ENCODE measurements at regions not wholly inside any gene's neighbourhood (a gene's known extent, or its start where the extent isn't known, plus 50 kb on each side); places are given as distances from the start of the nearest gene placed in this dataset.

DNA sequence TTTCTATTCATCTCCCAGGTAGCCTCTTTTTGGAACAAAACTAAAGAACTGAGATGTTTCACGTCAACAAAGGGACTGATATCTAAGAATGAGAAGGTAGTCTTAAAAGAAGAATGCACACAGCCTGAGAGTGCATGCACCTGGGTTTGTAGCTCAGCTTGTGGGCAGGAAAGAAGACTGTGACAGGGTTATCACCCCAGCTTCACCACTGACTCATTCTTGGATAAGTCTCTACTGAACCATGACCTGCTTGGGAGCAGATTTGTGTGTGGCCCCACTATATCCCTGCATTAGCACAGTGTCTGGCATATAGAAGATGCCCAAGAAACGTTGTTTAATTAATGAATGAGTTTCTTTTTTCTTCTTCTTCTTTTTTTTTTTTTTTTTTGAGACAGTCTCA, 187.5 kb downstream of the GPAM start:
- no peak for FAIRE-seq
- intact Hi-C loops (cut with micrococcal nuclease) = no loop called here

GRCh38 chr10:111998728-111999127, 184.8 kb downstream of the GPAM start:
- Histone ChIP-seq H3K36me3 (ENCODE audit: control insufficient read depth in 2 of 2, extremely low read depth in 1 of 2, insufficient read depth in 2 of 2, low read length in 2 of 2) (no peaks in the 10 kb centered on the region), H3K9me1 (replicated peaks; ENCODE audit: control insufficient read depth, extremely low read depth, insufficient read depth, low read length) (no peaks in the 10 kb centered on the region), H3K79me2 (ENCODE audit: control insufficient read depth, insufficient read depth, low read length) (no peaks in the 10 kb centered on the region), H3K9me3 (replicated peaks; ENCODE audit: control insufficient read depth, insufficient read depth, low read length) (peaks cover 3% of the 10 kb centered on the region), H3K4me3 (replicated peaks in 1 of 3; ENCODE audit: insufficient read depth in 1 of 3, low read depth in 1 of 3, low read length in 3 of 3) (no peak overlapping the region), H3K27ac (ENCODE audit: insufficient read depth, low read depth, low read length) (no peak overlapping the region), H3K4me1 (ENCODE audit: control insufficient read depth, extremely low read depth, insufficient read depth, low read length) (no peaks in the 10 kb centered on the region), H4K20me1 (replicated peaks; ENCODE audit: control insufficient read depth, extremely low read depth, insufficient read depth, low read length) (no peaks in the 10 kb centered on the region), H3K27me3 (ENCODE audit: control insufficient read depth in 2 of 2, insufficient read depth in 2 of 2, low read length in 2 of 2) (no peaks in the 10 kb centered on the region), H3K9ac (replicated peaks; ENCODE audit: extremely low read depth, insufficient read depth, low read length) (no peak overlapping the region), H3K4me2 (ENCODE audit: insufficient read depth, low read length) (no peak overlapping the region), H2AFZ (ENCODE audit: low read depth, low read length) (no peak overlapping the region)
- dilution Hi-C loops (cut with MboI; ENCODE audit: extremely low pct_ligation_motif_present, low sequenced_read_pairs) = no loop called here
- intact Hi-C loops (cut with micrococcal nuclease) = no loop called here
- TF ChIP-seq MYC (IDR thresholded peaks at IDR 0.05; ENCODE audit: low read depth, low read length) (no peak), FOS (IDR thresholded peaks at IDR 0.05; ENCODE audit: borderline replicate concordance, insufficient read depth, low read length) (no peak), POLR2A (IDR thresholded peaks at IDR 0.05; ENCODE audit: low read depth, low read length) (no peak), EZH2 (IDR thresholded peaks at IDR 0.05; ENCODE audit: borderline replicate concordance, low read depth, low read length, severe bottlenecking) (no peak), GATA2 (IDR thresholded peaks at IDR 0.05; ENCODE audit: insufficient read depth, insufficient read length, low read depth, low read length) (no peak), JUN (IDR thresholded peaks at IDR 0.05; ENCODE audit: borderline replicate concordance, insufficient read depth, insufficient read length, low read depth) (no peak), MAX (IDR thresholded peaks at IDR 0.05; ENCODE audit: insufficient read depth, insufficient read length) (no peak), POLR2AphosphoS5 (IDR thresholded peaks at IDR 0.05; ENCODE audit: insufficient read depth, low read depth, low read length) (no peak)
- TF ChIP-seq, protein P1, sequence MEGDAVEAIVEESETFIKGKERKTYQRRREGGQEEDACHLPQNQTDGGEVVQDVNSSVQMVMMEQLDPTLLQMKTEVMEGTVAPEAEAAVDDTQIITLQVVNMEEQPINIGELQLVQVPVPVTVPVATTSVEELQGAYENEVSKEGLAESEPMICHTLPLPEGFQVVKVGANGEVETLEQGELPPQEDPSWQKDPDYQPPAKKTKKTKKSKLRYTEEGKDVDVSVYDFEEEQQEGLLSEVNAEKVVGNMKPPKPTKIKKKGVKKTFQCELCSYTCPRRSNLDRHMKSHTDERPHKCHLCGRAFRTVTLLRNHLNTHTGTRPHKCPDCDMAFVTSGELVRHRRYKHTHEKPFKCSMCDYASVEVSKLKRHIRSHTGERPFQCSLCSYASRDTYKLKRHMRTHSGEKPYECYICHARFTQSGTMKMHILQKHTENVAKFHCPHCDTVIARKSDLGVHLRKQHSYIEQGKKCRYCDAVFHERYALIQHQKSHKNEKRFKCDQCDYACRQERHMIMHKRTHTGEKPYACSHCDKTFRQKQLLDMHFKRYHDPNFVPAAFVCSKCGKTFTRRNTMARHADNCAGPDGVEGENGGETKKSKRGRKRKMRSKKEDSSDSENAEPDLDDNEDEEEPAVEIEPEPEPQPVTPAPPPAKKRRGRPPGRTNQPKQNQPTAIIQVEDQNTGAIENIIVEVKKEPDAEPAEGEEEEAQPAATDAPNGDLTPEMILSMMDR (IDR thresholded peaks at IDR 0.05; ENCODE audit: extremely low read depth in 1 of 2, insufficient read depth in 1 of 2, low read depth in 1 of 2, low read length in 2 of 2) = no peak
- ChIA-PET CTCF (no interaction called here), POLR2A (no interaction called here)
- no peak for DNase-seq (ENCODE audit: low read depth, low spot score)
- FAIRE-seq = no peak
- no TSS peak for BruUV-seq (replicated peaks)

More for the DNA sequence above, 187.5 kb downstream of the GPAM start:
- ChIA-PET POLR2A (no interaction called here), CTCF (no interaction called here)
- DNase-seq (ENCODE audit: low read depth, low spot score) = no peak
- TF ChIP-seq GATA2 (IDR thresholded peaks at IDR 0.05; ENCODE audit: insufficient read depth, insufficient read length, low read depth, low read length) (no peak), POLR2A (IDR thresholded peaks at IDR 0.05; ENCODE audit: low read depth, low read length) (no peak), MYC (IDR thresholded peaks at IDR 0.05; ENCODE audit: low read depth, low read length) (no peak), JUN (IDR thresholded peaks at IDR 0.05; ENCODE audit: borderline replicate concordance, insufficient read depth, insufficient read length, low read depth) (no peak), FOS (IDR thresholded peaks at IDR 0.05; ENCODE audit: borderline replicate concordance, insufficient read depth, low read length) (no peak), EZH2 (IDR thresholded peaks at IDR 0.05; ENCODE audit: borderline replicate concordance, low read depth, low read length, severe bottlenecking) (no peak)
- H3K4me2 ChIP-seq (ENCODE audit: insufficient read depth, low read length) = no peak overlapping the region
- no peaks in the 10 kb centered on the region for H3K79me2 ChIP-seq (ENCODE audit: control insufficient read depth, insufficient read depth, low read length)
- H3K9ac ChIP-seq (replicated peaks; ENCODE audit: extremely low read depth, insufficient read depth, low read length) = no peak overlapping the region
- H4K20me1 ChIP-seq (replicated peaks; ENCODE audit: control insufficient read depth, extremely low read depth, insufficient read depth, low read length) = no peaks in the 10 kb centered on the region
- peaks cover 3% of the 10 kb centered on the region for H3K9me3 ChIP-seq (replicated peaks; ENCODE audit: control insufficient read depth, insufficient read depth, low read length)
- H3K36me3 ChIP-seq (ENCODE audit: control insufficient read depth in 2 of 2, extremely low read depth in 1 of 2, insufficient read depth in 2 of 2, low read length in 2 of 2) = no peaks in the 10 kb centered on the region
- no peaks in the 10 kb centered on the region for H3K27me3 ChIP-seq (ENCODE audit: control insufficient read depth in 2 of 2, insufficient read depth in 2 of 2, low read length in 2 of 2)
- BruUV-seq (replicated peaks) = no TSS peak
- H2AFZ ChIP-seq (ENCODE audit: low read depth, low read length) = no peak overlapping the region
- H3K27ac ChIP-seq (ENCODE audit: insufficient read depth, low read depth, low read length) = no peak overlapping the region
- no peak overlapping the region for H3K4me3 ChIP-seq (replicated peaks in 1 of 3; ENCODE audit: insufficient read depth in 1 of 3, low read depth in 1 of 3, low read length in 3 of 3)
- dilution Hi-C loops (cut with MboI; ENCODE audit: extremely low pct_ligation_motif_present, low sequenced_read_pairs) = no loop called here
- H3K4me1 ChIP-seq (ENCODE audit: control insufficient read depth, extremely low read depth, insufficient read depth, low read length) = no peaks in the 10 kb centered on the region
- no peaks in the 10 kb centered on the region for H3K9me1 ChIP-seq (replicated peaks; ENCODE audit: control insufficient read depth, extremely low read depth, insufficient read depth, low read length)

Data from endothelial cell of umbilical vein (primary cell).